Karpas-422 (cell line): ENCODE measurements at regions not wholly inside any gene's neighbourhood (a gene's known extent, or its start where the extent isn't known, plus 50 kb on each side); places are given as distances from the start of the nearest gene placed in this dataset.

Experiments
- DNase-seq: peaks from one replicate; pipeline ENCODE4 v3.0.0-alpha.2; 2015
- H2AFZ ChIP-seq: fragments of 200-600 bp; sonication (generic); 2 replicates; pipeline ENCODE4 v1.6.1; 2014; ENCODE audit warnings: antibody characterized with exemption, low read length, mixed read lengths
- H3K27ac ChIP-seq: fragments of 200-600 bp; sonication (generic); 2 replicates; pipeline ENCODE4 v1.5.1; 2014; ENCODE audit warnings: mild to moderate bottlenecking, low read length, moderate library complexity
- H3K27me3 ChIP-seq: fragments of 200-600 bp; sonication (generic); 2 replicates; pipeline ENCODE4 v1.6.1; 2014; ENCODE audit warnings: low read length, mixed read lengths
- H3K36me3 ChIP-seq: fragments of 200-600 bp; sonication (generic); 2 replicates; pipeline ENCODE4 v1.6.1; 2014; ENCODE audit warnings: low read length, mixed read lengths; ENCODE audit not compliant: insufficient read depth
- H3K4me1 ChIP-seq: fragments of 200-600 bp; sonication (generic); 2 replicates; pipeline ENCODE4 v1.6.1; 2014; ENCODE audit warnings: mild to moderate bottlenecking, low read length, mixed read lengths
- H3K4me2 ChIP-seq: fragments of 200-600 bp; sonication (generic); 2 replicates; pipeline ENCODE4 v1.6.1; 2014; ENCODE audit warnings: low read length, low read depth, mild to moderate bottlenecking; ENCODE audit not compliant: poor library complexity, severe bottlenecking
- H3K4me3 ChIP-seq: fragments of 200-600 bp; sonication (generic); 2 replicates; pipeline ENCODE4 v1.5.1; 2014; ENCODE audit warnings: mild to moderate bottlenecking, antibody characterized with exemption, low read length, mixed read lengths
- H3K79me2 ChIP-seq: fragments of 200-600 bp; sonication (generic); 2 replicates; pipeline ENCODE4 v1.6.1; 2014; ENCODE audit warnings: mild to moderate bottlenecking, low read length, mixed read lengths
- H3K9ac ChIP-seq: fragments of 200-600 bp; sonication (generic); 2 replicates; pipeline ENCODE4 v1.6.0; 2014; ENCODE audit warnings: low read length
- H3K9me2 ChIP-seq: fragments of 200-600 bp; sonication (generic), shearing (Covaris generic); replicated peaks from 2 replicates; pipeline ENCODE4 v1.6.0; 2014; ENCODE audit warnings: mild to moderate bottlenecking, low read length, moderate library complexity; ENCODE audit not compliant: insufficient read depth
- H3K9me3 ChIP-seq: fragments of 300-700, 200-600 bp; sonication (generic); 2 replicates; pipeline ENCODE4 v1.6.1; 2014; ENCODE audit warnings: low read length, mixed read lengths
- H4K20me1 ChIP-seq: fragments of 200-600 bp; sonication (generic); 2 replicates; pipeline ENCODE4 v1.6.1; 2014; ENCODE audit warnings: mild to moderate bottlenecking, antibody characterized with exemption, low read length, low read depth; ENCODE audit not compliant: insufficient read depth

GRCh38 chr10:44045020-44045419, 339.9 kb downstream of the CXCL12 start:
- no peak overlapping the region for H3K4me3 ChIP-seq
- H3K9me2 ChIP-seq = no peaks in the 10 kb centered on the region
- no peak overlapping the region for H2AFZ ChIP-seq
- DNase-seq = no peak
- no peaks in the 10 kb centered on the region for H3K36me3 ChIP-seq
- no peaks in the 10 kb centered on the region for H3K79me2 ChIP-seq
- peaks cover 4% of the 10 kb centered on the region for H3K4me1 ChIP-seq
- no peaks in the 10 kb centered on the region for H4K20me1 ChIP-seq
- no peak overlapping the region for H3K4me2 ChIP-seq
- H3K9ac ChIP-seq = no peak overlapping the region
- H3K9me3 ChIP-seq = no peaks in the 10 kb centered on the region
- no peak overlapping the region for H3K27ac ChIP-seq
- H3K27me3 ChIP-seq = no peaks in the 10 kb centered on the region

GRCh38 chr10:44044549-44044948, 340.3 kb downstream of the CXCL12 start:
- peaks cover 4% of the 10 kb centered on the region for H3K4me1 ChIP-seq
- H2AFZ ChIP-seq = no peak overlapping the region
- no peak overlapping the region for H3K27ac ChIP-seq
- H3K4me2 ChIP-seq = no peak overlapping the region
- H4K20me1 ChIP-seq = no peaks in the 10 kb centered on the region
- H3K36me3 ChIP-seq = no peaks in the 10 kb centered on the region
- no peaks in the 10 kb centered on the region for H3K79me2 ChIP-seq
- no peak overlapping the region for H3K9ac ChIP-seq
- no peak for DNase-seq
- H3K9me2 ChIP-seq = no peaks in the 10 kb centered on the region
- H3K9me3 ChIP-seq = no peaks in the 10 kb centered on the region
- no peaks in the 10 kb centered on the region for H3K27me3 ChIP-seq
- H3K4me3 ChIP-seq = no peak overlapping the region

GRCh38 chr10:44043646-44044375, 341.1 kb downstream of the CXCL12 start:
- Histone ChIP-seq H3K4me2 (no peak overlapping the region), H3K79me2 (no peaks in the 10 kb centered on the region), H4K20me1 (no peaks in the 10 kb centered on the region), H3K4me3 (no peak overlapping the region), H2AFZ (no peak overlapping the region), H3K9me2 (no peaks in the 10 kb centered on the region), H3K27me3 (no peaks in the 10 kb centered on the region), H3K4me1 (peaks cover 4% of the 10 kb centered on the region), H3K27ac (no peak overlapping the region), H3K36me3 (no peaks in the 10 kb centered on the region), H3K9ac (no peak overlapping the region), H3K9me3 (no peaks in the 10 kb centered on the region)
- no peak for DNase-seq

GRCh38 chr10:44042926-44043602, 341.8 kb downstream of the CXCL12 start:
- no peaks in the 10 kb centered on the region for H3K27me3 ChIP-seq
- H3K4me1 ChIP-seq = no peaks in the 10 kb centered on the region
- H3K4me3 ChIP-seq = no peak overlapping the region
- no peaks in the 10 kb centered on the region for H3K9me2 ChIP-seq
- no peak overlapping the region for H3K4me2 ChIP-seq
- DNase-seq = no peak
- no peaks in the 10 kb centered on the region for H3K36me3 ChIP-seq
- no peak overlapping the region for H3K9ac ChIP-seq
- H2AFZ ChIP-seq = no peak overlapping the region
- no peak overlapping the region for H3K27ac ChIP-seq
- no peaks in the 10 kb centered on the region for H3K79me2 ChIP-seq
- no peaks in the 10 kb centered on the region for H3K9me3 ChIP-seq
- no peaks in the 10 kb centered on the region for H4K20me1 ChIP-seq

- Histone ChIP-seq H3K9me2 (no peaks in the 10 kb centered on the region), H3K9me3 (no peaks in the 10 kb centered on the region), H3K79me2 (no peaks in the 10 kb centered on the region), H3K36me3 (no peaks in the 10 kb centered on the region), H3K4me1 (no peaks in the 10 kb centered on the region), H2AFZ (no peak overlapping the region), H3K9ac (no peak overlapping the region), H3K4me2 (no peak overlapping the region), H3K27ac (no peak overlapping the region), H4K20me1 (no peaks in the 10 kb centered on the region), H3K4me3 (no peak overlapping the region), H3K27me3 (no peaks in the 10 kb centered on the region)
- DNase-seq = no peak
Measured at GRCh38 chr10:44042075-44042770, 342.7 kb downstream of the CXCL12 start.

- H3K27ac ChIP-seq = no peak overlapping the region
- H3K4me2 ChIP-seq = no peak overlapping the region
- no peaks in the 10 kb centered on the region for H3K36me3 ChIP-seq
- no peak for DNase-seq
- no peaks in the 10 kb centered on the region for H3K79me2 ChIP-seq
- H4K20me1 ChIP-seq = no peaks in the 10 kb centered on the region
- no peaks in the 10 kb centered on the region for H3K9me3 ChIP-seq
- H3K9ac ChIP-seq = no peak overlapping the region
- H3K4me1 ChIP-seq = no peaks in the 10 kb centered on the region
- no peaks in the 10 kb centered on the region for H3K27me3 ChIP-seq
- H2AFZ ChIP-seq = no peak overlapping the region
- H3K4me3 ChIP-seq = no peak overlapping the region
- no peaks in the 10 kb centered on the region for H3K9me2 ChIP-seq
Measured at GRCh38 chr10:44039599-44039998, 345.3 kb downstream of the CXCL12 start.

- no peaks in the 10 kb centered on the region; the same call in 1 of the 2 replicates for H3K27me3 ChIP-seq
- H3K4me1 ChIP-seq = peaks cover 17% of the 10 kb centered on the region
- no peaks in the 10 kb centered on the region for H3K9me2 ChIP-seq
- no peaks in the 10 kb centered on the region for H3K36me3 ChIP-seq
- H2AFZ ChIP-seq = no peak overlapping the region
- no peak overlapping the region for H3K4me2 ChIP-seq
- H3K9me3 ChIP-seq = no peaks in the 10 kb centered on the region
- H4K20me1 ChIP-seq = no peaks in the 10 kb centered on the region
- no peaks in the 10 kb centered on the region for H3K79me2 ChIP-seq
- H3K27ac ChIP-seq = no peak overlapping the region
- no peak overlapping the region for H3K4me3 ChIP-seq
- no peak overlapping the region for H3K9ac ChIP-seq
- DNase-seq = no peak
Measured at GRCh38 chr10:44036425-44036824, 348.5 kb downstream of the CXCL12 start.

- Histone ChIP-seq H3K4me2 (no peak overlapping the region), H3K4me1 (peaks cover 17% of the 10 kb centered on the region), H3K9me3 (no peaks in the 10 kb centered on the region), H2AFZ (no peak overlapping the region), H3K36me3 (no peaks in the 10 kb centered on the region), H3K79me2 (no peaks in the 10 kb centered on the region), H3K27me3 (no peaks in the 10 kb centered on the region; the same call in 1 of the 2 replicates), H3K9me2 (no peaks in the 10 kb centered on the region), H3K9ac (no peak overlapping the region), H3K27ac (no peak overlapping the region), H3K4me3 (no peak overlapping the region), H4K20me1 (no peaks in the 10 kb centered on the region)
- DNase-seq = no peak
Measured at GRCh38 chr10:44035474-44036197, 349.3 kb downstream of the CXCL12 start.
